C4-2B (cell line): ENCODE measurements at regions not wholly inside any gene's neighbourhood (a gene's known extent, or its start where the extent isn't known, plus 50 kb on each side); places are given as distances from the start of the nearest gene placed in this dataset.

Experiments
- CTCF ChIP-seq: fragments of 450-650 bp; conservative IDR thresholded peaks from 2 replicates; pipeline ENCODE4 v1.5.1; 2017; ENCODE audit warnings: mild to moderate bottlenecking
- ZFX ChIP-seq: fragments of 450-650 bp; IDR thresholded peaks from 2 replicates; pipeline ENCODE4 v1.6.1; 2017

- no peak for TF ChIP-seq CTCF
- no peak for TF ChIP-seq ZFX
Observed at GRCh38 chr6:76683985-76684384, 611.5 kb upstream of the IMPG1 start.
